BE2C (cell line): ENCODE measurements at regions not wholly inside any gene's neighbourhood (a gene's known extent, or its start where the extent isn't known, plus 50 kb on each side); places are given as distances from the start of the nearest gene placed in this dataset.

Experiments
- DNase-seq: peaks from one replicate; pipeline ENCODE4 v3.0.0-alpha.2; 2020
- H3K27me3 ChIP-seq: fragments of 250-450 bp; sonication (Bioruptor Pico); 2 replicates; pipeline ENCODE4 v1.5.1; 2020; ENCODE audit warnings: mild to moderate bottlenecking
- H3K36me3 ChIP-seq: fragments of 250-450 bp; sonication (Bioruptor Pico); 2 replicates; pipeline ENCODE4 v1.5.1; 2020; ENCODE audit warnings: mild to moderate bottlenecking
- H3K4me1 ChIP-seq: fragments of 250-450 bp; sonication (Bioruptor Pico); 2 replicates; pipeline ENCODE4 v1.5.1; 2020
- H3K4me3 ChIP-seq: 2 replicates; pipeline ENCODE4 v1.5.1; 2011; ENCODE audit warnings: low read depth, low read length
- H3K9me3 ChIP-seq: fragments of 250-450 bp; sonication (Bioruptor Pico); 2 replicates; pipeline ENCODE4 v1.5.1; 2020
- CTCF ChIP-seq: IDR thresholded peaks from 2 replicates; pipeline ENCODE4 v1.5.1; 2012; ENCODE audit warnings: mild to moderate bottlenecking, low read depth, low read length

DNA sequence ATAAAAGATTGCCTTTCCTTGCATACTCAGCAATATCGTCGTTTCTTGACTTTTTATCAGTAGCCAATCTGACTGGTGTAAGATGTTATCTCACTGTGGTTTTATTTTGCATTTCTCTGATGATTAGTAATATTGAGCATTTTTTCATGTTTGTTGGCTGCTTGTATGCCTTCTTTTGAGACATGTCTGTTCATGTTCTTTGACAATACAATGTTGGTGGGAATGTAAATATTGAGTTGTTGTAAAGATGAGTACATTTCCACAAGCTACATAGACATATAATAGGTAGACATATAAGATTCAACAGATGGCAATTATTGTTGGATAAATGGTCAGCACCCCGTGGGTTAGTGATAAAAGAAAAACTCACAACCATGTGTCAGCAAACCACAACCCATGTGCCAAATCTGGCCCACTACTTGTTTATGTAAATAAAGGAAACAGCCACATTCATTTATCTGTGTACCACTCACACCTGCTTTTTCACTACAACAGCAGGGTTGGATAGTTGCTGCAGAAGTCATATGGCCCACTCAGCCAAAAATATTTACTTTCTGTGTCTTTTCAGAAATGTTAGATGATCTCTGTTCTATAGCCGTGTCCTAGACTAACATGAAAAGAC lies 153.1 kb upstream of the VCX start:
- no peaks in the 10 kb centered on the region for H3K9me3 ChIP-seq
- DNase-seq: no peak
- TF ChIP-seq CTCF: no peak
- H3K4me1 ChIP-seq: no peaks in the 10 kb centered on the region
- no peaks in the 10 kb centered on the region for H3K27me3 ChIP-seq
- no peaks in the 10 kb centered on the region for H3K36me3 ChIP-seq
- H3K4me3 ChIP-seq: no peak overlapping the region

GRCh38 chrX:7680181-7680580 lies 162.8 kb upstream of the VCX start:
- Histone ChIP-seq H3K4me3 (no peak overlapping the region), H3K9me3 (no peaks in the 10 kb centered on the region), H3K36me3 (no peaks in the 10 kb centered on the region), H3K27me3 (no peaks in the 10 kb centered on the region), H3K4me1 (no peaks in the 10 kb centered on the region)
- TF ChIP-seq CTCF: no peak
- DNase-seq: no peak

DNA sequence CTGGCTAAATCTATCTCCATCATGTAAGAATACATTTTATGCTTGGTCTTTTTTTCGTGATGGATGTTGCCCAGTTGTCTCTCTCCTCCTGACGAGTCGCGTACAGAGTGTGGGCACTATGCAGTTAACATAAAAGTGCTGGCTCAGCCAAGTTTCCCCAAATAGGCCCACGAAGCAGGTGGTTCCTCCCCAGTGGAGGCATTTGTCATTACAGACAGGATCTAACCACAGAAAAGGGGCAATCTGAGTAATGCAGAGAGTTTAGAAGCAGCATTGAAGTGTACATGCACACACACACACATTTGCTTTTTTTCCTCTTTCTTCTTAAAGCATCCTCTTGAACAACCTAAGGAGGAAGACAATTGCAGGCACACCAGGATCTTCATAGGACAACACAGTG lies 188.7 kb upstream of the VCX start:
- H3K27me3 ChIP-seq: no peaks in the 10 kb centered on the region
- no peak for TF ChIP-seq CTCF
- no peaks in the 10 kb centered on the region for H3K4me1 ChIP-seq
- H3K36me3 ChIP-seq: no peaks in the 10 kb centered on the region
- no peak overlapping the region for H3K4me3 ChIP-seq
- H3K9me3 ChIP-seq: no peaks in the 10 kb centered on the region
- no peak for DNase-seq

GRCh38 chrX:7647831-7648230 lies 195.1 kb upstream of the VCX start:
- no peak for DNase-seq
- Histone ChIP-seq H3K4me1 (no peaks in the 10 kb centered on the region), H3K9me3 (no peaks in the 10 kb centered on the region), H3K36me3 (no peaks in the 10 kb centered on the region), H3K4me3 (no peak overlapping the region), H3K27me3 (no peaks in the 10 kb centered on the region)
- TF ChIP-seq CTCF: no peak

- Histone ChIP-seq H3K9me3 (no peaks in the 10 kb centered on the region), H3K36me3 (no peaks in the 10 kb centered on the region), H3K27me3 (no peaks in the 10 kb centered on the region), H3K4me1 (no peaks in the 10 kb centered on the region), H3K4me3 (no peak overlapping the region)
- no peak for TF ChIP-seq CTCF
- no peak for DNase-seq
Observed at GRCh38 chrX:7641141-7641540, 201.8 kb upstream of the VCX start.

DNA sequence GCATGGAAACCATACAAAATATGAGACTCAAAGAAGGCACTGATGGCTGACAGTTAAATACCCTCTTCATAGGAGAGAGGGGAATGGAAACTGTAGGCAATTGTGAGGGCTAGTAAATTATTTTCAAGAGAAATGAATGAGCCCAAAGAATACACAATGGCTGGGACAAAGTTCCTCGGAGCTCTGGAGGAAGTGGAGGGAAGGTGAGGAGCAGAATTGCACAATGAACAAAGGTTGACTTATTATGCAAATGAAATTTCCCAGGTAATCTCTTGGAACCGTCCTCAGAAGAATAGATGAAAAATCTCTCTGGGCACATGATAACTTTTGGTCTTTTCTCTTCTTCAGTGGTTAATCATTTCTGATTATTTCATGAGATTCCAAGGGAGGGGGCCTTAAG lies 202.6 kb upstream of the VCX start:
- H3K27me3 ChIP-seq: no peaks in the 10 kb centered on the region
- H3K4me1 ChIP-seq: no peaks in the 10 kb centered on the region
- H3K9me3 ChIP-seq: no peaks in the 10 kb centered on the region
- no peak for DNase-seq
- H3K36me3 ChIP-seq: no peaks in the 10 kb centered on the region
- no peak overlapping the region for H3K4me3 ChIP-seq
- TF ChIP-seq CTCF: no peak
